ENCODE measurements at regions not wholly inside any gene's neighbourhood (a gene's known extent, or its start where the extent isn't known, plus 50 kb on each side); places are given as distances from the start of the nearest gene placed in this dataset.

DNA sequence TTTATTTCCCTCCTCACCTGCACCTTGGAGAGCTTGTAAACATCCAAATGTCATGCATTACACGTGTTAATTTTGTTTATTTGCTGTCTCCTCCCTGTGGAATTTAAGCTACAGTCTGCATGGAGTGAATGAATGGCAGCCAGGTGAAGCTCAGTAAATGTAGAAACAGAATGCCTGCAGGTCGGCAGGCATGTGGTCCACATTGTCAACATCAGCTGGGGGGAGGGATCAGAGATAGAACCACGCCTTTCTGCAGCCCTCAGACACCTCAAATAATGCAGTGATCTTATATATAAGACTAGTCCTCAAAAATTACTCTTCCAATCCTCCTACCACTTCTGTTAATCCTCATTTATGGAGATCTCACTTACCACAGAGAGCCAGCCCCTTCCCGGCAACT, 131.2 kb upstream of the KIT start:
- H3K9me3 Mint-ChIP-seq: peaks cover 9% of the 10 kb centered on the region
- Histone ChIP-seq H3K9ac (ENCODE audit: extremely low read depth, low read length, poor library complexity, severe bottlenecking) (no peak overlapping the region), H3K27me3 (ENCODE audit: control insufficient read depth, insufficient read depth, low read length, poor library complexity, severe bottlenecking) (no peaks in the 10 kb centered on the region), H3K4me3 (ENCODE audit: low read length) (no peak overlapping the region), H3K9me3 (ENCODE audit: control insufficient read depth, low read length) (no peaks in the 10 kb centered on the region), H3K4me1 (ENCODE audit: control insufficient read depth, insufficient read depth, low read length) (no peaks in the 10 kb centered on the region), H3K36me3 (ENCODE audit: control insufficient read depth, insufficient read depth, low read length) (no peaks in the 10 kb centered on the region), H3K27ac (ENCODE audit: low read depth, low read length) (no peak overlapping the region)
- peaks cover 25% of the 10 kb centered on the region for H3K4me1 Mint-ChIP-seq
- 72 to 75% methylated on average over 2 to 4 of the region's 4 CpGs for WGBS, 2 experiments (ENCODE audit: insufficient coverage in 1 of 2, insufficient read length in 1 of 2)
- DNase-seq: no peak
- no peak overlapping the region for H3K27ac Mint-ChIP-seq
- H3K36me3 Mint-ChIP-seq (ENCODE audit: low read depth): no peaks in the 10 kb centered on the region
- H3K27me3 Mint-ChIP-seq (ENCODE audit: insufficient read depth): no peaks in the 10 kb centered on the region
- H3K4me3 Mint-ChIP-seq: no peak overlapping the region
- TF ChIP-seq, protein P1, sequence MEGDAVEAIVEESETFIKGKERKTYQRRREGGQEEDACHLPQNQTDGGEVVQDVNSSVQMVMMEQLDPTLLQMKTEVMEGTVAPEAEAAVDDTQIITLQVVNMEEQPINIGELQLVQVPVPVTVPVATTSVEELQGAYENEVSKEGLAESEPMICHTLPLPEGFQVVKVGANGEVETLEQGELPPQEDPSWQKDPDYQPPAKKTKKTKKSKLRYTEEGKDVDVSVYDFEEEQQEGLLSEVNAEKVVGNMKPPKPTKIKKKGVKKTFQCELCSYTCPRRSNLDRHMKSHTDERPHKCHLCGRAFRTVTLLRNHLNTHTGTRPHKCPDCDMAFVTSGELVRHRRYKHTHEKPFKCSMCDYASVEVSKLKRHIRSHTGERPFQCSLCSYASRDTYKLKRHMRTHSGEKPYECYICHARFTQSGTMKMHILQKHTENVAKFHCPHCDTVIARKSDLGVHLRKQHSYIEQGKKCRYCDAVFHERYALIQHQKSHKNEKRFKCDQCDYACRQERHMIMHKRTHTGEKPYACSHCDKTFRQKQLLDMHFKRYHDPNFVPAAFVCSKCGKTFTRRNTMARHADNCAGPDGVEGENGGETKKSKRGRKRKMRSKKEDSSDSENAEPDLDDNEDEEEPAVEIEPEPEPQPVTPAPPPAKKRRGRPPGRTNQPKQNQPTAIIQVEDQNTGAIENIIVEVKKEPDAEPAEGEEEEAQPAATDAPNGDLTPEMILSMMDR (conservative IDR thresholded peaks at IDR 0.05): no peak

DNA sequence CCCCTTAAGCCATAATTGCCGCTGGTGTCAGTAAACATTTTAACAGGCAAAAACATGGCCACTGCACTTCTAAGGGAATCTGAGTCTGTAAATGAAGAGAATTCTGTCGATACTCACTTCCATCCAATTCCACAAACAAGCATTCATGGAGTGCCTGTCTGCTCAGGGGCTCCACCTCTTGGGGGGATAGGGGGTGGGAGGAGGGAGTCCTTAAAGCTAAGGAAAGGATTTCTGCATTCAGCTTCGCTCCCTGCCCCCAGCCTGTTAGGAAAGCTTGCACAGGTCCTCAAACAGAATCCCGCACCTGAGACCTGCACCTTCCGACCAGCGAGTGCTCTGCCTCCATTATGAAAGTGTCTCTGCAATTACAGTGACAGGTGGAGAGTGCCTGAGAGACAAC, 130.2 kb upstream of the KIT start:
- DNase-seq: peak; percentile 61
- WGBS, 2 experiments (ENCODE audit: insufficient coverage in 1 of 2, insufficient read length in 1 of 2): 90 to 93% methylated on average over 3 to 5 of the region's 6 CpGs
- Histone ChIP-seq H3K27me3 (ENCODE audit: control insufficient read depth, insufficient read depth, low read length, poor library complexity, severe bottlenecking) (no peaks in the 10 kb centered on the region), H3K4me3 (ENCODE audit: low read length) (no peak overlapping the region), H3K9me3 (ENCODE audit: control insufficient read depth, low read length) (no peaks in the 10 kb centered on the region), H3K4me1 (ENCODE audit: control insufficient read depth, insufficient read depth, low read length) (no peaks in the 10 kb centered on the region), H3K27ac (ENCODE audit: low read depth, low read length) (no peak overlapping the region), H3K9ac (ENCODE audit: extremely low read depth, low read length, poor library complexity, severe bottlenecking) (no peak overlapping the region), H3K36me3 (ENCODE audit: control insufficient read depth, insufficient read depth, low read length) (no peaks in the 10 kb centered on the region)
- Mint-ChIP-seq H3K27ac (no peak overlapping the region), H3K27me3 (ENCODE audit: insufficient read depth) (no peaks in the 10 kb centered on the region), H3K4me3 (no peak overlapping the region), H3K9me3 (peaks cover 7% of the 10 kb centered on the region), H3K4me1 (peaks cover 25% of the 10 kb centered on the region), H3K36me3 (ENCODE audit: low read depth) (no peaks in the 10 kb centered on the region)
- TF ChIP-seq, protein P1 (conservative IDR thresholded peaks at IDR 0.05): peak; percentile 48

DNA sequence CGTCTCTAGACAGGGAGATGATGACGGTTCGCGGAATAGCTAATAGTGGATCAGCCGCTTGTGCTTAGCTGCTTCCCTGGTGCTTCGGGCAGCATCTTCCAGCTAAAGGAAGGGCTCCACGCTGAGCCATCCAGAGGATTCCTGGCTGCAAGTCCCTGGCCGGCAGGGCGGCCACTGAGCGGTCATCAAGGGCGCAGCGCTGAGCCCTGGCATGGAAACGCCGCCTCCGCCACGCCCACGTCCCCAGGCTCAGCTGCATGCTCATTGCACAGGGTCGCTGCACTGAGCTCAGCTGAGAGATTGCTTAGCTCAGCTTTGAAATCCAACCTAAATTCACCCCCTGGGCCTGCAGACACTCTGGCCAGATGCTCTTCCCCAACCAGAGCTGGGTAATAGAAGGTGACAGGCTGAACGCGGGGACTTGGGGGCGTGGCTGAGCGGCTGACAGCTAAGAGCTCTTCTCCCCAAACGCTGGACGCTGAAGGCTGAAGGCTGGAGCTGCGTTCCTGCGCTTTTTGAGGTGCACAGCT, 118.2 kb upstream of the KIT start:
- WGBS, 2 experiments (ENCODE audit: insufficient coverage in 1 of 2, insufficient read length in 1 of 2): 8 to 14% methylated on average over 6 to 26 of the region's 26 CpGs
- peaks cover 12% of the 10 kb centered on the region for H3K9me3 ChIP-seq (ENCODE audit: control insufficient read depth, low read length)
- peak overlapping the region; percentile 81 for H3K27ac Mint-ChIP-seq
- peaks cover 40% of the 10 kb centered on the region for H3K4me1 Mint-ChIP-seq
- no peaks in the 10 kb centered on the region for H3K27me3 ChIP-seq (ENCODE audit: control insufficient read depth, insufficient read depth, low read length, poor library complexity, severe bottlenecking)
- TF ChIP-seq, protein P1 (conservative IDR thresholded peaks at IDR 0.05): peak; percentile 53
- peak overlapping the region; percentile 47 for H3K27ac ChIP-seq (ENCODE audit: low read depth, low read length)
- H3K4me1 ChIP-seq (ENCODE audit: control insufficient read depth, insufficient read depth, low read length): peaks cover 13% of the 10 kb centered on the region
- peak; percentile 92 for DNase-seq
- H3K4me3 ChIP-seq (ENCODE audit: low read length): peak overlapping the region; percentile 74
- H3K9ac ChIP-seq (ENCODE audit: extremely low read depth, low read length, poor library complexity, severe bottlenecking): no peak overlapping the region
- peaks cover 13% of the 10 kb centered on the region for H3K9me3 Mint-ChIP-seq
- H3K27me3 Mint-ChIP-seq (ENCODE audit: insufficient read depth): peaks cover 5% of the 10 kb centered on the region
- H3K36me3 Mint-ChIP-seq (ENCODE audit: low read depth): no peaks in the 10 kb centered on the region
- peak overlapping the region; percentile 53 for H3K4me3 Mint-ChIP-seq
- no peaks in the 10 kb centered on the region for H3K36me3 ChIP-seq (ENCODE audit: control insufficient read depth, insufficient read depth, low read length)

Measured in endodermal cell (in vitro differentiated cells).